ENCODE measurements at regions not wholly inside any gene's neighbourhood (a gene's known extent, or its start where the extent isn't known, plus 50 kb on each side); places are given as distances from the start of the nearest gene placed in this dataset.
"Not testable (repeated sequence)": the region's sequence is repeated elsewhere in the genome, so short reads cannot be mapped to it uniquely, and the experiment has no call there.

GRCh38 chr9:90189306-90189705 is 453.3 kb downstream of the DIRAS2 start:
- DNase-seq = peak; percentile 16

GRCh38 chr9:90192465-90192864 is 450.2 kb downstream of the DIRAS2 start:
- DNase-seq = not testable (repeated sequence)

- no peak for DNase-seq
Observed at GRCh38 chr9:90198956-90199355, 443.7 kb downstream of the DIRAS2 start.

- DNase-seq = no peak
Observed at GRCh38 chr9:90201766-90202165, 440.9 kb downstream of the DIRAS2 start.

GRCh38 chr9:90204128-90204831 is 438.3 kb downstream of the DIRAS2 start:
- DNase-seq = no peak

GRCh38 chr9:90213045-90213444 is 429.6 kb downstream of the DIRAS2 start:
- not testable (repeated sequence) for DNase-seq

GRCh38 chr9:90219548-90220118 is 423.0 kb downstream of the DIRAS2 start:
- no peak for DNase-seq

- DNase-seq = not testable (repeated sequence)
Observed at GRCh38 chr9:90221899-90222298, 420.7 kb downstream of the DIRAS2 start.

GRCh38 chr9:90226839-90227338 is 415.7 kb downstream of the DIRAS2 start:
- not testable (repeated sequence) for DNase-seq

GRCh38 chr9:90233081-90233480 is 409.5 kb downstream of the DIRAS2 start:
- DNase-seq = not testable (repeated sequence)

GRCh38 chr9:90240541-90240940 is 402.1 kb downstream of the DIRAS2 start:
- DNase-seq = no peak

- no peak for DNase-seq
Observed at GRCh38 chr9:90245661-90246060, 397.0 kb downstream of the DIRAS2 start.

GRCh38 chr9:90249094-90249493 is 393.5 kb downstream of the DIRAS2 start:
- DNase-seq = no peak

GRCh38 chr9:90251316-90251715 is 391.3 kb downstream of the DIRAS2 start:
- DNase-seq = no peak

- DNase-seq = no peak
Observed at GRCh38 chr9:90256345-90256744, 386.3 kb downstream of the DIRAS2 start.

- no peak for DNase-seq
Observed at GRCh38 chr9:90259311-90260246, 383.0 kb downstream of the DIRAS2 start.

GRCh38 chr9:90261698-90262097 is 380.9 kb downstream of the DIRAS2 start:
- DNase-seq = no peak

- DNase-seq = no peak
Observed at GRCh38 chr9:90268613-90269012, 374.0 kb downstream of the DIRAS2 start.

- DNase-seq = no peak
Observed at GRCh38 chr9:90271707-90272106, 370.9 kb downstream of the DIRAS2 start.

- no peak for DNase-seq
Observed at GRCh38 chr9:90274725-90275124, 367.9 kb downstream of the DIRAS2 start.

- no peak for DNase-seq
Observed at GRCh38 chr9:90285946-90286345, 356.7 kb downstream of the DIRAS2 start.

- no peak for DNase-seq
Observed at GRCh38 chr9:90287567-90288274, 354.9 kb downstream of the DIRAS2 start.

- no peak for DNase-seq
Observed at GRCh38 chr9:90288275-90288639, 354.4 kb downstream of the DIRAS2 start.

All from GDM1 (cell line).